Muscle layer of colon (tissue), 2 donors: ENCODE measurements at regions not wholly inside any gene's neighbourhood (a gene's known extent, or its start where the extent isn't known, plus 50 kb on each side); places are given as distances from the start of the nearest gene placed in this dataset.

Source experiments
- H3K27ac ChIP-seq: one replicate; pipeline ENCODE4 v1.7.0; 2013; ENCODE audit warnings: low read depth, mild to moderate bottlenecking, low read length, moderate library complexity
- H3K27me3 ChIP-seq, 2 donors: one replicate each; pipeline ENCODE4 v1.7.0; 2013; ENCODE audit warnings: low read length in 2 of 2, mild to moderate bottlenecking in 2 of 2; ENCODE audit not compliant: insufficient read depth in 2 of 2, control insufficient read depth in 1 of 2
- H3K36me3 ChIP-seq: one replicate; pipeline ENCODE4 v1.7.0; 2013; ENCODE audit warnings: mild to moderate bottlenecking, low read length; ENCODE audit not compliant: insufficient read depth
- H3K4me1 ChIP-seq: one replicate; pipeline ENCODE4 v1.7.0; 2013; ENCODE audit warnings: mild to moderate bottlenecking, low read length; ENCODE audit not compliant: insufficient read depth
- H3K4me3 ChIP-seq, 2 donors: one replicate each; pipeline ENCODE4 v1.7.0; 2013; ENCODE audit warnings: low read length in 2 of 2, low read depth in 1 of 2, mild to moderate bottlenecking in 1 of 2, moderate library complexity in 1 of 2
- H3K9ac ChIP-seq: one replicate; pipeline ENCODE4 v1.7.0; 2013; ENCODE audit warnings: low read length
- H3K9me3 ChIP-seq: one replicate; pipeline ENCODE4 v1.7.0; 2013; ENCODE audit warnings: mild to moderate bottlenecking, low read length
- donor health status: abdominal sarcoma.
- donor health status: Adenocarcinoma of cecum.

DNA sequence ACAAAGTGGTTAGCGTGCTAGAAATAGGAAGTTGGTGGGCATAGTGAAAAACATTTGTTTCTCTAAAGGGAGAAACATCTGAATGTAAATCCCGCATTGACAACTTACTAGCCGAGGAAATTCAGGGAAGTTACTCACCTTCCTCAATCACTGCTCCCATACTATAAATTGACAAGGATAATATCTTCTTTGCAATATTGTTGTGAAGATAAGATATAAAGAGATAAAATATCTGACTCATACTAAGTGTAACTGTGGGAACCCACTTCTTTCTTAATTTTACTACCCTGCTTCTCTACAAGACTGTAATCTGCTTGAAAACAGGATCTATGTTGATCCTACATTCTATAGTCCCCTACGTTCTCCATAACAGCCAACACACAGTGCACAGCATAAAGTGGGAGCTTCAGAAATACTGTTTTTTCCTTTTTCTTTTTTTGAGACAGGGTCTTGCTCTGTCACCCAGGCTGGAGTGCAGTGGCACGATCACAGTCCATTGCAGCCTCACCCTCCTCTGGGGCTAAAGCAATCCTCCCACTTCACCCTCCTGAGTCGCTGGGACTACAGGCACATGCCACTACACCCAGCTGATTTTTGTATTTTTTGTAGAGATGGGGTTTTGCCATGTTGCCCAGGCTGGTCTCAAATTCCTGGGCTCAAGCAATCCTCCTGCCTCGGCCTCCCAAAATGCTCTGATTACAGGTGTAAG lies 57.4 kb upstream of the C1orf21 start:
- Histone ChIP-seq H3K36me3 (no peaks in the 10 kb centered on the region), H3K27me3 (no peaks in the 10 kb centered on the region), H3K9ac (no peak overlapping the region), H3K27ac (no peak overlapping the region), H3K9me3 (no peaks in the 10 kb centered on the region), H3K4me1 (peaks cover 12% of the 10 kb centered on the region), H3K4me3 (no peak overlapping the region)

DNA sequence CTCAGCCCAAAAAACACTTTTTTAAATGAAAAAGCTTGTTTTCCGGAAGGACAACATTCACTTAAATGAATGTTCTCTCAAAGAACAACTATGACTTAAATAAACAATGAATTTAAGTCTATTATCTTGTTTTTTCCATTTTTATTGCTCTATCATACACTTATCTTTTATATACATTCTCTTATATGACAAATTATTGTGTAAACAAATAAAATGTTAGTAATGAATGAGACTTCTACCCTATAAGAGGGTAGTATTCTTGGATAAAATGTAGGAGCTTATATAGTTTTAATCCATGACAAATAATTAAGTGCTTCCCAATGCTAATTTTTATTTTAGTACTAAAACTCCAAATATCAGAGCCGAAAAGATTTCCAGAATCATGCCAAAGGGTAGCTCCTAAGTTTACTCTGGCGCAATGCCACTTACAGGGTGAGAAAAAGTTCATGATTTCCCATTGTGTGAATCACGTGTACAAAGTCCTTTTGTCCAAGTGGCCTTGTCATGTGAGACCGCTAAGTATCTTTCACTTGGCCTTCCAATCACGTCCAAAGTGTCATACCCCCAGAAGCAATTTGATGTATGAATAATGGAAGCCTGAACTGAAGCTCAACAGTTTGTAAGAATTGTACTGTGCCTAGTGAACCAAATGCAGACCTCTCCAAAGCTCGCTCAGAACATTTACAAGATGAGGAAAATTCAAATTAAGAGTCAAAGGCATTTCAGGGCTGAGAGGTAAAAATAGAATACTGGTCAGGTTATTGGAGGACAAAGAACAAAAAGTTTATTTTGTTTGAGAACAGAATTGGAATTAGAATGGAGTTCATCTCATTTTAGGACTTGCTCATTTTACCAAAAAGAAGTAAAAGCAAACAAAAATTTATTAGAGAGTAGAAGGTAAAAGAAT lies 56.6 kb upstream of the C1orf21 start:
- H3K9me3 ChIP-seq = no peaks in the 10 kb centered on the region
- H3K4me1 ChIP-seq = peaks cover 12% of the 10 kb centered on the region
- H3K9ac ChIP-seq = no peak overlapping the region
- no peaks in the 10 kb centered on the region for H3K36me3 ChIP-seq
- no peaks in the 10 kb centered on the region for H3K27me3 ChIP-seq
- no peak overlapping the region for H3K4me3 ChIP-seq
- H3K27ac ChIP-seq = no peak overlapping the region

DNA sequence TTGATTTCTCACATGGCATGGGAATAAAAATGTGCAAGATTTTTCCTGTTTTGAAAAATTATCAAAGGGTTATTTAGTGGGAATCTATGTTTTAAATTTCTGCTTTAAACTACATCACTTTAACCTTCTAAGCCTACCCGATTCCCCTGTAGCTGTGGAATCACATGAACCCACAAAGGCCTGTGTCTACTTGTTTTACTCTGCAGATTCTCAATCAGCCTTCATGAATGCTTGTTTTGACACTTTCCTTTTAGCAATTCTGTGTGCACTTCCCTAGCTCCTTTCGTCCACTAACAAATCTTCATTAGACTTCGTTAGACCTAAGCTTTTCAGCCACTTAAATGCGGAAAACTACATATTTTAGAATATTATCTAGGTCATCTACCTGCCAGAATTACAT lies 56.0 kb upstream of the C1orf21 start:
- no peak overlapping the region for H3K9ac ChIP-seq
- no peak overlapping the region for H3K27ac ChIP-seq
- H3K9me3 ChIP-seq = no peaks in the 10 kb centered on the region
- H3K4me1 ChIP-seq = peaks cover 12% of the 10 kb centered on the region
- H3K36me3 ChIP-seq = no peaks in the 10 kb centered on the region
- H3K4me3 ChIP-seq = no peak overlapping the region
- no peaks in the 10 kb centered on the region for H3K27me3 ChIP-seq
